GM04504 (cell line): ENCODE measurements at regions not wholly inside any gene's neighbourhood (a gene's known extent, or its start where the extent isn't known, plus 50 kb on each side); places are given as distances from the start of the nearest gene placed in this dataset.
"Not testable (repeated sequence)": the region's sequence is repeated elsewhere in the genome, so short reads cannot be mapped to it uniquely, and the experiment has no call there.

Source experiments
- DNase-seq: peaks from one replicate; pipeline ENCODE4 v3.0.0-alpha.2; 2012; ENCODE audit warnings: low read depth

DNA sequence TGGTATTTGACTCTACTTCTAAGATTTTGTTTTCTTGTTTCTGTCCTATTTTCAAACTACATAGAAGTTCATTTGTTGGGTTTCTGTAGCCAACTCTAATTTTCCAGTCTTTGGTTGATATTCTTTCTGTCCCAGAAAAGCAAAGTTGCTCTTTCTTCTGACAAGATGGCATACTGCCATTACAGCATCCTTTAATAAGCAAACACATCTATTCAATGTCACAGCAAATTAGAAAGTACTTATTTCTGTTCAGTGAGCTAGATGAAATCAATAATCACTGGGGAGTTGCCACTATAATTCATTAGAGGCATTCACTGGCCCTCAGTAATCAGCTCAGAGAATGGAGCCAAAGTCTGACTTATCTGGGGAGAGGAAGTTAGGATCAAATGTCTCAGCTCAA lies 1258.0 kb upstream of the IGFBP7 start:
- DNase-seq: no peak

DNA sequence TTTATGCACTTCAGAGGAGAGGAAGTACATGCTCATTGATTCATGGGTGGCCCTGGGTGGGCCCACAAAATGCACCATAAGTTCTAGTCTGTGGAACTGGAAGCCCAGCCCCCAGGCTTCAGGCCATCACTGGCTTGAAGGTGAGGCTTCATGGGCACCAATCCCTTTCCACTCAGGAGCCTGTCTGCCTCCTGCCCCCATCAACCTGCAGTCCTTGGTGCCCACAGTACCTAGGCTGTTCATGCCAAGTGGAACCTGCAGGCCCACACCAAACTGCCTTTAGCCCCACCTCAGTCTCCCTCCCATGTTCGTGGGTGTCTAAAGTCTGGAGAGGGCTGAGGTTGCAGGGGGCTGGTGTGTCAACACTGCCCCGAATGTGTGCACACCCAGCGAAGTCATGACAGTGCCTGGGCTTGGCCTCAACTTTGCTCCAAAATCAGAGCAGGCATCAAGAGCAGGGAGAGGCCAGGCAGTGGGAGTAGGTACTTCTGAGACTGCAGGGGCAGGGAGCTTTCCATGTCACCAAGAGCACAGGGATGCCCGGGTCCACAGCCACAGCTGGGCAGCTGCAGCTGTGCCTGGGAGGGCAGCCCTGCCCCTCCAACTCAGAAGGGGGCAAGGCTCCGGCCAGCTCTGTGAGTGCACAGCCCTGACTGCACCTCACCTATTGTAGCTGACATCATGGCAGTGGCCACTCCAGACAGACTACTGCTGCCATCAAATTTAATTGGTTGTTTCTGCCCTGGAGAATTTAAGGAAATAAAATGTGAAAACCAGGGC lies 1250.4 kb upstream of the IGFBP7 start:
- no peak for DNase-seq

DNA sequence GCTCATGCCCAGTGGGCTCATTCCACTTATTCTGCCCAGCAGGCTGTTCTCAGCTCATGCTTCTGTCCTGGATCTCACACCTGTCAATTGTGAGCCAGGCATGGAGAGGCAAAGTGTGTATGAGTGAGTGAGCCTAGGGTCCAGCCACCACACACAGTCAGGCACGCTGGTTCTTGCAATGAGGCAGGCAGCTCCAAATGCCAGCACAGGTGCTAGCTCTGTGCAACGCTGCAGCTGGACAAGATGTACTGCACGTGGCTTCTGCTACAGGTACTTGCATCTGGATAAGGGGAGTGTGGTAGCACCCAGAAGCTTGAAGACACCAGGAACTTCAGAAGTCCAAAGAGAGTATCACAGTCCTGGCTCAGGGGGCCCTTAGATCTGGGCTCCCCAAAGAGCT lies 1249.4 kb upstream of the IGFBP7 start:
- DNase-seq: no peak

DNA sequence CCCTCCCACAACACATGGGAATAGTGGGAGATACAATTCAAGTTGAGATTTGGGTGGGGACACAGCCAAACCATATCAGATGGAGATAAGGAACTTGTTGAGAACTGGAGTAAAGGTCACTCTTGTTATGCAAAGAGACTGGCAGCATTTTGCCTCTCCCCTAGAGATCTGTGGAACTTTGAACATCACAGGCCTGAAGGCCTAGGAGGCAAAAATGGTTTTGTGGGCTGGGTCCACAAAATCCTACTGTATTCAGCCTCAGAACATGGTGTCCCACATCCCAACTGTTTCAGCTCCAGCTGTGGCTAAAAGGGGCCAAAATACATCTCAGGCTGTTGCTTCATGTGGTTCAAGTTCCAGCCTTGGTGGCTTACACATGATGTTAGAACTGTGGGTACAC lies 1247.8 kb upstream of the IGFBP7 start:
- DNase-seq: no peak

DNA sequence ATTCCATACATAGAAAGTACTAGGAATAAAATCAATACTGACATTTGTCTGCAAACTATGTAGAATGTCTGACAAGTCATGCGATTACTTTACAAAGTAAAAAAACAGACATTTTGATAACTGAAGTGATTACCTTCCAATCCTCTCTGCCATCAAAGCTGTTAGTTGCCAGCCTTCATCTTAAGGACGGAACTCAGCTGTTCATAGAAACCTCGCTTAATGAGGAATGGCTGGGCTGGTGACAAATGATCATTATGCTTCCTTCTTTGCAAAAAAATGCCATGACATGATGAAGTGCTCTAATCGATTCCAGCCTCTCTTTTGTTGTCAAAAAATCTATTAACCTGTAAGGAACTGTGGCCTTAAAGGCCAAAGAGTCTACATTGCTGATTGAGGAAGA lies 1214.9 kb upstream of the IGFBP7 start:
- no peak for DNase-seq

DNA sequence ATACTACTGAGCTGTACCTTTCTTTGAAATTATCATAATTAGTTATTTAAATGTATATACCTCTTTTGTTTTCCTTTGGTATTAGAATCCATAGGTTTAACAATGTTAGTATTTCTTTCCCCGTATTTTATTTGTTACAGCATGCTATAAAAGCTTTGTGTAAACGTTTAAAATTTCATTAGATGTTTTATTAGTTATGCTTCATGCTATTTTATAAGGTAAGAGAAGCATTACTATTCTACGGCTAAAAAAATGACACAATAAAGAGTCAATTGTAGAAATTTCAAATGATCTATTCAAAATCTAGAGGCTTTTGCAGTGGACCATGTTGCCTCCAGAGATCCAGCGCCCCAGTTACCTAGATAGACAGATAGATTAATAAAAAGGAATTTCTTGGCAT lies 1203.3 kb upstream of the IGFBP7 start:
- DNase-seq: no peak

DNA sequence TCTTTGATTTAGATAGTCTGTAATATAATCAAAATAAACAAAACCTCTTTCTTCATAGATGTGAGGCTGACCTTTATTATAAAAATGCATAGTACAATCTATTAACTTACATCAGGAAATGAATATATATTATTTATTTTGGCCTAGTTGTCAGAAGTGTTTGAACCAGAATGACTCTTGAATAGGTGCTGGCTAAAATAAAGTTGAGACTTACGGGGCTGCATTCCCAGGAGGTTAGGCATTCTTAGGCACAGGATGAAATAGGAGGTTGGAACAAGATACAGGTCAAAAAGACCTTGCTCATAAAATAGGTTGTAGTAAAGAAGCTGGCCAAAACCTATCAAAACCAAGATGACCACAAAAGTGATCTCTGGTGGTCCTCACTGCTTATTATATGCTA lies 1193.3 kb upstream of the IGFBP7 start:
- no peak for DNase-seq

DNA sequence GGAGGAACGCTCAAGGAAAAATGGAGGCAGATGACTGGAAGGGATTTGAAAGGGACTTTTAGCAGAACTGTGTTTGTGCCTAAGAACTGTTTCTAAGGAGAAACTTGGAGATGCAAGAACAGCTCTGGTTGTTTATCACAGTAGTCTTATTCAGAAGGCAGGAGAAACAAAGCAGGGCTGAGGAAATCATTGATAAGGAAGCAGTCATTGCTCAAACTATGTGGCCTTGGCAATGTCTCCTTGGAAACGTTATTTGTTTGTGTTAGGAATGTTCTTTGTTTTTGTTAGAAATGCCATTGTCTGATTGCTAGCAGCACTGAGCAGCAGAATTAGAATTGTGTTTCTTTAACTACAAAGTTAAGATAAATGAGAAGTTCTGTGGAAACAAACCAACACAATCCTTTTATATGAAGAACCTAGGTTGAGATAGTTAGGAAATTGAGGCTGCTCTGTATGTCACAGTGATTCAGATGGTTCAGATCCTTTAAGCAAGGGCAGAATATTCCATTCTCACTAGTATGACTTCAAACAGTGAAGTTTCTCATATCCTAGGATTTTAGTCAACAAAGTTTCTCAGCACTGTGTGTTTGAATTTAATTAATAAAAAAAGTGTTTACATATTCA lies 1191.3 kb upstream of the IGFBP7 start:
- no peak for DNase-seq

DNA sequence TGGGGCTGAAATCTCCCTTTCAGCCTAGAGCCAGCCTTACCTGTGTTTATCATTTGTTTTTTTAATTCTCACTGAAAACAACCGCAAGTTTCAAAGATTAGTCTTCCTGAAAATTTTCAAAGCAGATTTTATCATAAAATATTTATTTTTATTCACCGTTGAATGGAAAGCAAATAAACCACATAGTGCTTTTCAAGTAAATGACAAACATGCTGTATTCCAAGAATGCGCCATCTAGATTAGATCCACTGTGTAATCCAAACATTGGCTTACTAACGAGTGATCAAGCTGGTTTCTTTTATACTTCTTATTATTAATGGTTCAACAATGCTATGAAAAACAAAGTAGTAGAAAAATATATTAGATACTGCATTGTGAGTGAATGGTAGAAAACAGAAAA lies 1176.2 kb upstream of the IGFBP7 start:
- DNase-seq: no peak

DNA sequence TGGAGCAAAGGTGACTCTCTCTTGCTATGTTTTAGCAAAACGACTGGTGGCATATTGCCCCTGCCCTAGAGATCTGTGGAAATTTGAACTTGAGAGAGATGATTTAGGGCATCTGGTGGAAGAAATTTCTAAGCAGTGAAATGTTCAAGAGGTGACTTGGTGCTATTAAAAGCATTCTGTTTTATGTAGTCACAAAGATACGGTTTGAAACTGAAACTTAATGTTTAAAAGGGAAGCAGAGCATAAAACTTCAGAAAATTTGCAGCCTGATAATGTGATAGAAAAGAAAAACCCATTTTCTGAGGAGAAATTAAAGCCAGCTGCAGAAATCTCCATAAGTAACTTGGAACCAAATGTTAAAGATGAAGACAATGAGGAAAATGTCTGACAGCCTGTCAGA lies 1170.7 kb upstream of the IGFBP7 start:
- DNase-seq: not testable (repeated sequence)

DNA sequence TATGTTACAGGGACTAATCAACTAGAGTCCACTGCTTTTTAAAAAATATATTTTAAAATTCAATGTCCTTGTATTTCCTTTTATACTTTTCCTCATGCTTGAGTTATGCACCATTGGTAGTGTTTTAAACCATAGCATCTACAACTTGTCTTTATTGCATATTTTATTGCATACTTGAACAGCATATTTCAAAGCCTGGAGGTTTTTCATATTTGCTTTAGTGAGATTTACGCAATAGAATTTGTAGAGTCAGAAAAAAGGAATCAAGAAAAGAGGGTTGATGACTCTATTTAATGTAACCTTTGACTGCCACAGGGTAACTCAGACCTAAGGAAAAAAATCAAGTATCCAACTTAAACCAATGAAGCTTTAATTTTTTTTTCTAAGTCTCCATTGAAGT lies 1165.7 kb upstream of the IGFBP7 start:
- DNase-seq: no peak

DNA sequence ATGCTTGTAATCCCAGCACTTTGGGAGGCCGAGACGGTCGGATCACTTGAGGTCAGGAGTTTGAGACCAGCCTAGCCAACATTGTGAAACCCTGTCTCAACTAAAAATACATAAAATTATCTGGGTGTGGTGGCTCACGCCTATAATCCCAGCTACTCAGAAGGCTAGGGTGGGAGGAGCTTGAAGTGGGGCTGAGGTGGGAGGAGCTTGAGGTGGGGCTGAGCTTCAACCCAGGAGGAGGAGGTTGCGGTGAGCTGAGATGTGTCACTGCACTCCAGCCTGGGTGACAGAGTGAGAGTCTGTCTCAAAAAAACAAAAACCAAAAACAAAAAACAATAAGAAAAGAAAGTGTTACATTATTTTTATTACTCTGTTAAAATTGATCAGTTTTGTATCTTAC lies 1164.4 kb upstream of the IGFBP7 start:
- DNase-seq: no peak

DNA sequence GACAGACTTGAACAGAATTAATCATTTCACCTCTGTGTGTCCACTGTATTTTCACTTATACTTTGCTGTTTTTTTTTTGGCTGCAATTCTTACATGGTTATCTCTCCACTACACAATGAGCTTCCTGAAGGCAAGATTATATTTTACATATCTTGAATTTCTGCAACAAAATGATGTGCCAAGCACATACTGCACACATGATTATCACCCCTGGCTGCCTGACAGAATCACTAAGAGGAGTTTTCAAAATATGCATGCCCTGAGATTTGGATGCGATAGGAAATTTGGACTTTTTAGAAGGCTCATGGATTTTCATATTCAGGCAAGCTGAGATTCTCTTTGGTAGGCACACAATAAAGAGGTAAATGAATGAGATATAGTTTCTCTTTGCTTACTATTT lies 1162.1 kb upstream of the IGFBP7 start:
- DNase-seq: no peak

DNA sequence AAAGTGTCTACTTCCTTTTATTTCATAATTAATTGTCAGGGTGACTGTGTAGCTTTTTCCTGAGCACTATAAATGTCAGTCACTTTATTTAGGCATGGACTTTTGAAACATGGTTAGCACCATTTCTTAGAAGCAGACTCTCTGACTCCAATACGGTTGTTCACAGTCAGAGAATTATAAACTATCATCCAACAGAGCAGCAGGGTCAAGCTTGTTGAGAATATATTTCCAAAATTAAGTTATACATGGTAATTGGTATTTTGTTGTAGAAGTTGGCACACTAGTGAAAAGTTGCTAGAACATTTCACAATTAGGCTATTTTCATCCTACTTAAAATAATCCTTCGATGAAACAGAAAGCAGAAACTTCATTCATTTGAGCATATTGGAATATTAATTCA lies 1155.5 kb upstream of the IGFBP7 start:
- no peak for DNase-seq

DNA sequence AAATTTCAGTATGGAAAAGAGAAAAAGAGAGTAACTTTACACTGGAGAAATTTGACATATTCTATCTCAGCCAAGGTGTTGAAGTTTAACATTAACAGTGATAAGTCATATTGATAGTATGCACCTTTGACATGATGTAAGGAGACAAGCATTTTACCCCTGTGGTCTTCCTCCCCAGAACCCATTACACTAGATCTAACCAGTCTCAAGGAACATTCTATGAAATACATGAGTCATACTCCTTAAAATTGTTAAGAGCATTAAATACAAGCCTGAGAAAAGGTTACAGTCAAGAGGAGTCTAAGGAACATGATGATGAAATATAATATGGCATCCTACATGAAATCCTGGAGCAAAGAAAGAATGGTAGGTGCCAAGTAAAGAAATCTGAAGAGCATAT lies 1151.3 kb upstream of the IGFBP7 start:
- no peak for DNase-seq

DNA sequence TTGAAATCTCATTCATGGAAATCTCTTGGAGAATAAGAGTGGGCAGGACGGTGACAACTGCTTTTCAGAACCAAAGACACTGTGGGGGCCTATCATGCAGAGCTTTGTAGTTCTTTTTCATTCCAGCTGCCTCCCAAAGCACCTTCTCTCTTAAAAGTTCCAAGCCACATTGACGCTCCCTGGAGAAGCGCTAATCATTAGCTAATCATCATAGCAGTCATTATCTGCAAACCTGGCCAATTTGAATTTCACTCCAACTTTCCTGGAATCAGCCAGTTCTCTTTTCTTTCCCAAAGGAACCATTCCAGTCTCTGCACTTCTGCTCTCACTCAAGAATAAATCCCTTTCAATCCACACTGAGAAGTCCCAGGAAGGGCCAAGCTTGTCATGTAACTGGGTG lies 1144.1 kb upstream of the IGFBP7 start:
- DNase-seq: no peak

DNA sequence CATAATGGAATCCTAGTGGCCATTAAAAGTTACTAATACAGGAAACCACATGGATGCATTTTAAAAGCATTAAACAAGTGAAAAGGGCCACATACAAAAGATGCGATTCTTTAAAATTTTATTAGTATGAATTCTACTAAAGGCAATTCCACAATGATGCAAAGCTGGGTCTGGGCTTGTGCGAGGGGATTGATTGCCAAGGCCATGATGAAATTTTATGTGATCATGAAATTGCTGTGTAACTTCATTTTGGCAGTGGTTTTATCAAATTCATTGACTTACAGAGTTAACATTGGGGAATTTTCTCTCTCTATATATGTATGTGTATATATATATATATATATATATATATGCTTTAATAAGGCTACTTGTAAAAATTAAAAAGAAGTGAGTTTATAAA lies 1142.5 kb upstream of the IGFBP7 start:
- no peak for DNase-seq

DNA sequence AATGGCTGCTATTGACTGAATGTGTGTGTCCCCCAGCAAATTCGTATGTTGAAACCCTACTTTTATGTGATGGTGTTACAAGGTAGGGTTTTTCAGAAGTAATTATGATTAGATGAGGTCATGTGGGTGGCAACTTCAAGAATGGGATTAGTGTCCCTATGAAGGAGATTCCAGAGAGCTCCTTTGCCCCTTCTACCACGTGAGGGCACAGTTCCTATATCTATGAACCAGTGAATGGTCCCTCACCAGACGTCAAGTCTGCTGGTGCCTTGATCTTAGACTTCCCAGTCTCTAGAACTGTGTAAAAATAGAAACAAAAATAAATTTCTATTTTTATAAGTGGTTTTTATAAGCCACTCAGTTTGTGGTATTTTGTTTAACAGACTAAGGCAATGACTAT lies 1137.6 kb upstream of the IGFBP7 start:
- no peak for DNase-seq

DNA sequence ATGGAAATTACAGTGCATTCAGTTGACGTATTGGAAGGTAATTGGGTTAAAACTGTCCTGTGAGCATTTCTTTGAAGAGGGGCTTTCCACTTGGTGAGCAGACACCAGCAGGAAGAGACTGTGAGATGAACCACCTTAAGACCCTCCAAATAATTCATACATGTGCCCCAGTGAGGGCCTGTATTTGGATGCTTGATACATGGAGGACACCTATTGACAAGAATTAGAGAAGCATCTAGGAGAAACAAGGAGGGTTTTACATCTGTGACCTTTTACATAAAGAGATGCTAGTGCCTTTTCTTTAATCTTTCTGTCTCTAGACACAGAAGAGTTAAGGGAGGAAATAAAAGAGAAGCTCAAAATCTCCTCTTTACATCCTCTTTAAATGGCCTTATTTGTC lies 1115.3 kb upstream of the IGFBP7 start:
- no peak for DNase-seq

DNA sequence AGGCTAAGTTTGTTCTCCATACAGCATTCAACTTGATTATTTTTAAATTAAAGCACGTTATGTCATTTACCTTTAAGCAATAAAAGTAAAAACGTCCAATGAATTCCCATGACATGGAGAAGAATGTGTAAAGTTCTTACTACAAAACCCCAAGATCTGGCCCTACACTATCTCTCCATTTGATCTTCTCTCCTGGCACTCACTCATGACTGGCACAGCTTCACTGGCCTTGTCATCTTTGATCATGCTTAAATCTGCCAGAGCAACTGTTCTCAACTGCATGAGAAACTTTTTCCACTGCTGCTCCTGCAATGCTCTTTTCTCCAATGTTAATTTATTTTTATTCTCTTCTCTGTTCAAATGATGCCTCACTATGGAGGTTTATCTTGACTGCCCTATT lies 1109.0 kb upstream of the IGFBP7 start:
- no peak for DNase-seq

DNA sequence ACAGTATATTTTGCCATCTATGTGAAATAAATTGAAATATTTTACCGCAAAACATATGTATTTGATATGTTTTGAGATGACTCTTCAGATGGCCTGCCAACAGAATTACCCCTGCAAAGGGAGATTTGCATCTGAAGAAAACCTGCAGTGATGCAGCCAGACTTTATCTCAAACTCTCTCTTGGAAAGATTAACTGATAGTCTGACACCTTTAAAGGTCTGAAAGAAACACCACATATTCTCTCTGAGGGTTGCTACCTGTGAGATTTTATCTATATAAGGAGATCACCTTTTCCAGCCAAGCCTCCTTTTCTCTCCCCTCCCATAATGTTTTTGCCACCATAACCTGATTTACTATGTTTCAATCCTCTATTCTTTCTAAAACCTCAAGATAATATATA lies 1106.3 kb upstream of the IGFBP7 start:
- no peak for DNase-seq

DNA sequence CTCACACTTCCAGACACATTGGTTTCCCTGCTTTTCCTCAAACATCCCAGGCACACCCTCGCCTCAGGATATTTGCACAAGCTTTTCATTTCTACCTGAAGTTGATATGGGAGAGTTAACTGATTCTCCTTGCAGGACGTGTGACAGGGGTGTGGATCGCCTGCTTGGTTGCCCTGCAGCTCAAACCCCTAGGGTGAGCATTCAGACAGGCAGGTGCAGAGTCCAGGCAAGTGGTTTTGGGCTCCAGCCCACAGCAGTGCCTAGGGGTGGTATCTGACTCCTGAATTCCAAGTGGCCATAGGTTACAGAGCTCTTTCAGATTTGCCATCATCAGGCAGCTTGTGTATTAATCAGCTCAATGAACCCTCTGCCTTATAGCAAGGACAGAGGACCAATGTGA lies 1104.2 kb upstream of the IGFBP7 start:
- no peak for DNase-seq

DNA sequence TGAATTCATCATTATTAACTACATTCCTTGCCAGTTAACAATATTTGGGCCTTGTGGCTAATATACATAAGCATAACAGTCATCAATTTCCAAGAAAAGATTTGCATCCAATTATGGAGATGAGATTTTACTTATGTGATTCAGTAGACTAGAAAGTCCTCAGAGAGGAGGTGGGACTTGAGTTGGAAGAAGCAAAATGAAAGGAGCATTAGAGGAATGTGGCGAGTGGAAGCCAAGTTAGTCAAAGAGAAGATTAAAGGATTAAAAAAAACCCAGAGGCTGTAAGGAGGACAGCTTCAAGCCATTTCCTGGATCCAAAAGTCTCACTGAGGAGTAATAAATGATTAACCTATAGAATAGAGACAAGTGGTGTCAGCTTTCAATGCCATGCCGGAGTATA lies 1099.4 kb upstream of the IGFBP7 start:
- DNase-seq: no peak

DNA sequence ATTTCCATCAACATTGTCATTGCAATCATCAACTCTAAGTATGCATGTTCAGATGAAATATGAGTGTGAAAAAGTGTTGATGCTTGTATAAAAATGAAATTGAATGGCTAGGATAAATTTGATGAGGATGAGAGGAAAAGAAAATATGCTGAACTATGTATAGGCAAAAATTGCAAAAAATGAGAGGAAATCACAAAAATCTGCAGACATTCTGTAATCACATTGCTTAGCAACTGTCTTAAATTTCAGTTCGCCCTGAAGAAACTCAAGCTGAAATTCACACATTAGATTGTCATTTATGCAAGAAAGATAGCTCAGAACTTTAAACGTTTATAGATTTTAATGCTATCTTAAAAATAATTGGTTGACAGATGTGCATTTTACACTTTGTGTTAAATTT lies 1098.8 kb upstream of the IGFBP7 start:
- DNase-seq: no peak
